ENCODE measurements at regions not wholly inside any gene's neighbourhood (a gene's known extent, or its start where the extent isn't known, plus 50 kb on each side); places are given as distances from the start of the nearest gene placed in this dataset.

- H3K4me1 Mint-ChIP-seq: no peaks in the 10 kb centered on the region
- no peaks in the 10 kb centered on the region for H3K27me3 Mint-ChIP-seq
- H3K36me3 Mint-ChIP-seq: no peaks in the 10 kb centered on the region
- no peak overlapping the region for H3K4me3 Mint-ChIP-seq
- H3K27ac Mint-ChIP-seq: no peak overlapping the region
- peaks cover 5% of the 10 kb centered on the region for H3K9me3 Mint-ChIP-seq
Observed at GRCh38 chr20:6654513-6655252, 112.8 kb upstream of the BMP2 start.

GRCh38 chr20:6651561-6651960, 115.9 kb upstream of the BMP2 start:
- H3K36me3 Mint-ChIP-seq: no peaks in the 10 kb centered on the region
- H3K4me1 Mint-ChIP-seq: no peaks in the 10 kb centered on the region
- H3K27me3 Mint-ChIP-seq: no peaks in the 10 kb centered on the region
- no peak overlapping the region for H3K4me3 Mint-ChIP-seq
- no peaks in the 10 kb centered on the region for H3K9me3 Mint-ChIP-seq
- no peak overlapping the region for H3K27ac Mint-ChIP-seq

GRCh38 chr20:6651016-6651415, 116.5 kb upstream of the BMP2 start:
- H3K27me3 Mint-ChIP-seq: no peaks in the 10 kb centered on the region
- H3K9me3 Mint-ChIP-seq: peaks cover 4% of the 10 kb centered on the region
- H3K36me3 Mint-ChIP-seq: no peaks in the 10 kb centered on the region
- no peak overlapping the region for H3K27ac Mint-ChIP-seq
- H3K4me3 Mint-ChIP-seq: no peak overlapping the region
- no peaks in the 10 kb centered on the region for H3K4me1 Mint-ChIP-seq

- Mint-ChIP-seq H3K27me3 (no peaks in the 10 kb centered on the region), H3K4me3 (no peak overlapping the region), H3K27ac (no peak overlapping the region), H3K9me3 (peaks cover 4% of the 10 kb centered on the region), H3K36me3 (no peaks in the 10 kb centered on the region), H3K4me1 (no peaks in the 10 kb centered on the region)
Observed at GRCh38 chr20:6646021-6646636, 121.4 kb upstream of the BMP2 start.

DNA sequence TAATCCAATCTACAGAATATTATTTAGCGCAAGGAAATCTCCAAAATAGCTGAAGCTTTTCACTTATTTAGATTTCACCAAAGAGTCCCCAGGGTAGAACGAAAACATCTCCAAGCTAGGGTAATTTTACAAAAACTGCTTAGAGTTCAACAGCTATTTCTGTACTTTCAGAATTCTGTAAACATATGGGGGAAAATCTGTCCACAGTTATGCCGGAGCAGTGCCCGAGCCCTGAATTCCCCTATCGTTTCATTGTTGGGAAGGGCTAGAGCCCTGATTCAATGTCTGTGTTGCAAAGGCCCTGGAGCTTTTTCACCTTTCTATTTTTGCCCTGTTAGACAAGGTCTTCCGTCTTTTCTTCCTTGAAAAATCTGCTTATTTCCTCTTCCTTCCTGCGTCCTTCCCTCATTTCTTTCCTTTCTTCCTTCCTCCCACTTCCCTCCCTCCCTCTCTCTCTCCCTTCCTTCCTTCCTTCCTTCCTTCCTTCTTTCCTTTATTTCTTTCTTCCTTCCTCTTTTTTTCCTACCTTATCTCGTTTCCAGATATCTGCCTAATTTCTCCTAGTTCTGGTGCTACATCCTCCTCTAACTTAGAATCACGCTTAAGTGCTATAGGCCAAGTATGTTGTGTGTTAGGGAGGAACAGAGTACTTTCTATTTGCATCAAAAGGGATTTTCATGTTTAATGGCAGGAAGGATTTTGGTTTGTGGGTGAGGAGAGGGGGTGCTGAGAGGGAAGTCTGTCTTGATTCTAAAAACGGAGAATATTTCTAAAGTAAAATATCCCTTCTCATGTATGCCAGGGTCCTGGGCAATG, 122.5 kb upstream of the BMP2 start:
- Mint-ChIP-seq H3K27ac (no peak overlapping the region), H3K27me3 (no peaks in the 10 kb centered on the region), H3K9me3 (peaks cover 4% of the 10 kb centered on the region), H3K36me3 (no peaks in the 10 kb centered on the region), H3K4me3 (no peak overlapping the region), H3K4me1 (no peaks in the 10 kb centered on the region)

- Mint-ChIP-seq H3K9me3 (peaks cover under 1% of the 10 kb centered on the region), H3K4me3 (no peak overlapping the region)
Observed at GRCh38 chr20:6641012-6641411, 126.5 kb upstream of the BMP2 start.

DNA sequence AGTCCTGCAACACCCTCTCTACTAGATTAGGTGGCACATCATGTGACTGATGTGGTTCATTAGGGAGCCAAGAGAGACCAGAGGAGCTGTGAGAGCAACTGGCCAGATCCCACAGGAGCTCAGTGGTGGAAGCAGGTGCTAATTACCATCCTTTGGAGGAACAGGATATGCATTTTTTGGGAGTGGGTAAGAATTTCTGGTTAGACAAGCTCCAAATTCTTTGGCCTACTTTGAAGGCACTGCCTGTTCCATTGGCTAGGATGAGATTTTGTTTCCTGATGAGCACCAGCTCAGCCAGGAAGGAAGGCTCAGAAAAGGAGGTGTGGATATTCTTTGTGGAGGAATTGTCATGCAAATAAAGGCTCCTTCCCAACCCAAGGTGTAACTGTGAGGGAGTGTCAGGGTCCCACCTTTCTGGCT, 130.3 kb upstream of the BMP2 start:
- Mint-ChIP-seq H3K4me3 (no peak overlapping the region), H3K4me1 (no peaks in the 10 kb centered on the region), H3K27ac (no peak overlapping the region), H3K36me3 (no peaks in the 10 kb centered on the region), H3K27me3 (peaks cover 1% of the 10 kb centered on the region), H3K9me3 (peaks cover 3% of the 10 kb centered on the region)

More at GRCh38 chr20:6641012-6641411, 126.5 kb upstream of the BMP2 start:
- no peaks in the 10 kb centered on the region for H3K36me3 Mint-ChIP-seq
- H3K27me3 Mint-ChIP-seq: peaks cover 1% of the 10 kb centered on the region
- H3K27ac Mint-ChIP-seq: no peak overlapping the region
- H3K4me1 Mint-ChIP-seq: no peaks in the 10 kb centered on the region

GRCh38 chr20:6636209-6637159, 131.0 kb upstream of the BMP2 start:
- H3K27ac Mint-ChIP-seq: no peak overlapping the region
- H3K4me3 Mint-ChIP-seq: no peak overlapping the region
- H3K9me3 Mint-ChIP-seq: peaks cover 3% of the 10 kb centered on the region
- no peaks in the 10 kb centered on the region for H3K4me1 Mint-ChIP-seq
- no peaks in the 10 kb centered on the region for H3K36me3 Mint-ChIP-seq
- H3K27me3 Mint-ChIP-seq: peaks cover 1% of the 10 kb centered on the region

DNA sequence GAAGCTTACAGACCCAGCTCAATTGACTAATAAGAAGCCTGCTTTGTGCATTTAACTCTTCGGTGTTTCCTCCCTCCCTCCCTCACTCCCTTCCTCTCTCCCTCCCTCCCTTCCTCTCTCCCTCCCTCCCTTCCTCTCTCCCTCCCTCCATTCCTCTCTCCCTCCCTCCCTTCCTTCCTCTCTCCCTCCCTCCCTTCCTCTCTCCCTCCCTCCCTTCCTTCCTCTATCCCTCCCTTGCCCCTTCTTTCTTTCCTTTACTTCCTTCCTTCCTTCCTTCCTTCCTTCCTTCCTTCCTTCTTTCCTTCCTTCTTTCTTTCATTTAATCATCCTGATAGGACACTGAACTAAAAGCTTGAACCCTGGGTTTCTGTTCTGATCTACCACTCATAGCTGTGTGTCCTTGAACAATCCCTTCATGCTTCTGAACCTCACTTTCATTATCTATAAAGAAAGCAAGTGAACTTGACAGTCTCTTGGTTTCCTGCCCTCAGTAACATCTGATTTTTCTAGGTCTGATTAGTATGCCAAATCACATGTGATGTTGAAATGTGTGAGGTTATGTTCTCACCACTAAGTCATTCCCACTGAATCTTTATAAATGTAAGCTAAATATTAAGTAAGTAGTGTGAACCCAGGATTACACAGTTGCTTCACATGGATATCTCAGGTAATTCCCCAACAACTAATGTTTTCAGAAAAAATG, 132.3 kb upstream of the BMP2 start:
- H3K27me3 Mint-ChIP-seq: peaks cover 1% of the 10 kb centered on the region
- H3K4me3 Mint-ChIP-seq: no peak overlapping the region
- no peaks in the 10 kb centered on the region for H3K4me1 Mint-ChIP-seq
- H3K36me3 Mint-ChIP-seq: no peaks in the 10 kb centered on the region
- peaks cover 3% of the 10 kb centered on the region for H3K9me3 Mint-ChIP-seq
- no peak overlapping the region for H3K27ac Mint-ChIP-seq

DNA sequence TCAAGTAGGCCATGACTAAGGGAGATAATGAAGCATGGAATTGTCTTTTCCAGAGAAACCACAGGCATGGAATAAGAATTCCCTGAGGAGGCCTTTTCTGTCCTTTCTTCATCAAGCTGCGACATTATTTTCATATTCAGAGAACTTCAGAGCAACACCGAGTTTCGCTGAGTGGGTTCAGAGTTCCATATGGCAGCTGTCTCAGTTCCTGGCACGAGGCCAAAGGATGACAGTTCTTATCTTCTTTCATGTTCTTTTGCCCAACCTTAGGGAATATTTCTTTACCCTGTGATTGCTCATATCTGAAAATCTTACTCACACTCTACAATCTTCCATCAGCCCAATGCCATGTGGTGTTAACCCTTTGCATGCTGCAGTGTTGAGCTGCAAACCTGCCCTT, 135.3 kb upstream of the BMP2 start:
- Mint-ChIP-seq H3K4me3 (no peak overlapping the region), H3K36me3 (no peaks in the 10 kb centered on the region), H3K4me1 (no peaks in the 10 kb centered on the region), H3K9me3 (peaks cover 3% of the 10 kb centered on the region), H3K27me3 (no peaks in the 10 kb centered on the region), H3K27ac (no peak overlapping the region)

- no peaks in the 10 kb centered on the region for H3K36me3 Mint-ChIP-seq
- H3K9me3 Mint-ChIP-seq: peaks cover 3% of the 10 kb centered on the region
- H3K4me3 Mint-ChIP-seq: no peak overlapping the region
- no peaks in the 10 kb centered on the region for H3K27me3 Mint-ChIP-seq
- no peaks in the 10 kb centered on the region for H3K4me1 Mint-ChIP-seq
- H3K27ac Mint-ChIP-seq: no peak overlapping the region
Observed at GRCh38 chr20:6630514-6630913, 137.0 kb upstream of the BMP2 start.

DNA sequence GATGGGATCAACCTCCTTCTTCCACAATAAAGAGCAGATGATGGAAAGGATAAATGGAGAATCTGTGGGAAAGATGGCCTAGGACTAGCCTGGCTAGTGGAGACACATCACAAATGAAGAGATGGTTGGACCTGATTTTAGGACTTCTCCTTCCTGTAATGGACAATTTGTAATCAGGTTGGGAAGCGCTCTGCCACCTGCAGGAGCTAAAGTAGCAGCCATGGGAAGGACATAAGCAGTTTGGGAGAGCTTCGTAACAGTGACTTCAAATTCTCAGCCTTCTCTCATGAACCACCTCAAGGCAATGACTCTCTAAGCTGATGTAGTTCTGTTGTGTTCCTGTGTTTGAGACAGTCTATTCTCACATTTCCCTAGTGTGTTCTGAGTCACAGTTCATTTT, 137.9 kb upstream of the BMP2 start:
- no peak overlapping the region for H3K4me3 Mint-ChIP-seq
- H3K27ac Mint-ChIP-seq: no peak overlapping the region

GRCh38 chr20:6626805-6627204, 140.7 kb upstream of the BMP2 start:
- no peaks in the 10 kb centered on the region for H3K27me3 Mint-ChIP-seq
- H3K36me3 Mint-ChIP-seq: no peaks in the 10 kb centered on the region
- H3K4me3 Mint-ChIP-seq: no peak overlapping the region
- no peaks in the 10 kb centered on the region for H3K9me3 Mint-ChIP-seq
- H3K4me1 Mint-ChIP-seq: no peaks in the 10 kb centered on the region
- H3K27ac Mint-ChIP-seq: no peak overlapping the region

More for the DNA sequence above, 137.9 kb upstream of the BMP2 start:
- Mint-ChIP-seq H3K4me1 (no peaks in the 10 kb centered on the region), H3K9me3 (no peaks in the 10 kb centered on the region), H3K27me3 (no peaks in the 10 kb centered on the region), H3K36me3 (no peaks in the 10 kb centered on the region)

DNA sequence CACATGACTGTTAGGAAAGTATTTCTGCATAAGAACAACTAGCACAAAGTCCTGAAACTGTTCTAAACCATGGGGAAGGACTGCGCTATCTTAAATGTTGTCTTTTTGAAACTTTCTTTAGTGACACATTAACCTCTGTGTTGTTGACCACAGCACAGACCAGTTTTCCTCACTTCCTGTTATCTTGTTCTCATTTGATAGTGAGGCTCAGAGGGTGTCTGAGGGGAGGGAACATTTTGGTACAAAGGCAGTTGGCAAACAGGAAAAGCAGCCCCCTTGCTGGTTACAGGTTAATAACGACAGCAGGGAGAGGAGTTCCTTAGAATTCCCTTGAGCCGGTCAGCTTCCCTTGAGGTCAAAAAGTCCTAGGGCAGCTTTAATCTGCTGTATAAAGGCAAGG, 143.5 kb upstream of the BMP2 start:
- Mint-ChIP-seq H3K4me1 (no peaks in the 10 kb centered on the region), H3K27ac (no peak overlapping the region), H3K9me3 (no peaks in the 10 kb centered on the region), H3K36me3 (no peaks in the 10 kb centered on the region), H3K4me3 (no peak overlapping the region), H3K27me3 (no peaks in the 10 kb centered on the region)

DNA sequence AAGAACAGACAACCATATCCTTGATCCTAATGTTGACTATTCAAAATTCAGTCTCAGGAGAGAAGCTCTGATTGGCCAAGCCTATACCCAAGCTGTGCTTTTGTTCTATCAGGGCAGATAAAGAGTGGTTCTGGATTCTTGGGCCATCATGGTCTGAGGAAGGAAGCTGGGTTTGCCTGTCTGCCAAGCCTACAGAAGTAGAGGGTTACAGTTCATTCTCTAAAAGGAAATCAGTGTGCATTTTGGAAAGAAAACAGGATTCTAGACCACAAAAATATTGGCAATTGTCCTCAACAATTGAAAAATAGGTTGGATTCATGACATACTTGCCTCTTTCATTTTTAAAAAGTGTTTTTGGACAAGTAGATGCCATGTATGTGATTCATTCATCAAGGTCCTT, 145.4 kb upstream of the BMP2 start:
- Mint-ChIP-seq H3K4me3 (no peak overlapping the region), H3K4me1 (no peaks in the 10 kb centered on the region), H3K27me3 (no peaks in the 10 kb centered on the region), H3K9me3 (no peaks in the 10 kb centered on the region), H3K36me3 (no peaks in the 10 kb centered on the region), H3K27ac (no peak overlapping the region)

All from activated naive CD4-positive, alpha-beta T cell treated with anti-CD3 and anti-CD28 coated beads, Interleukin-2, amount 50 U/mL, for 24 hours (primary cell).